Nephron (organoid): ENCODE measurements at regions not wholly inside any gene's neighbourhood (a gene's known extent, or its start where the extent isn't known, plus 50 kb on each side); places are given as distances from the start of the nearest gene placed in this dataset.

ENCODE experiments used
- H3K27ac Mint-ChIP-seq, 3 experiments: 2 replicates each; pipeline ENCODE4 v1.8.0; 2020; ENCODE audit warnings: mixed read lengths in 3 of 3, mild to moderate bottlenecking in 2 of 3, moderate library complexity in 1 of 3
- H3K27me3 Mint-ChIP-seq: 2 replicates; pipeline ENCODE4 v1.8.0; 2021; ENCODE audit warnings: low read depth, mild to moderate bottlenecking, moderate library complexity, mixed read lengths
- H3K36me3 Mint-ChIP-seq: 2 replicates; pipeline ENCODE4 v1.8.0; 2020; ENCODE audit warnings: low read depth, mixed read lengths
- H3K4me1 Mint-ChIP-seq: 2 replicates; pipeline ENCODE4 v1.8.0; 2020; ENCODE audit warnings: mixed read lengths
- H3K4me3 Mint-ChIP-seq, 3 experiments: 2 replicates each; pipeline ENCODE4 v1.8.0; 2020; ENCODE audit warnings: mild to moderate bottlenecking in 3 of 3, mixed read lengths in 3 of 3, moderate library complexity in 2 of 3
- H3K9me3 Mint-ChIP-seq: 2 replicates; pipeline ENCODE4 v1.8.0; 2020; ENCODE audit warnings: mixed read lengths
- TF ChIP-seq, protein P1 (sequence below), 3 experiments: fragments of 200-600 bp; sonication (generic); IDR thresholded peaks; one replicate each; pipeline ENCODE4 v1.5.0; 2021; ENCODE audit warnings: antibody characterized with exemption in 3 of 3; ENCODE audit not compliant: unreplicated experiment in 3 of 3

DNA sequence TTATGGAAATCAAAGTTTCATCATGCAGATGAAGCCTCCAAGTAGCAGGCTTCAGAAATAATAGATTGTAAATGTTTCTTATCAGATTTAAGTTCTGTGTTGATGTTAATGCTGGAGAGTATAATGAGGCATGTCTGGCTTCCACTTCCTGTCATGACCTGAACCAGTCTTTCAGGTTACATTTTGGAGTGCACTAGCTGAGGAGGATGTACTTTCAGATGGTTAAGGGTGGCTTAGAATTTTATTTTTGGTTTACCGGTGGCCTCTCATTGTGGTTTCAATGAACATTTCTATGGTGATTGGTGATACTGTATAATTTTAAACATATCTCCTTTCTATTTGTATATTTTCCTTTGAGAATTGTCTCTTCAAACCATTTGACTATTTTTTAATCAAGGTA, 890.4 kb downstream of the SH3BGRL start:
- no peak overlapping the region for H3K27ac Mint-ChIP-seq
- H3K9me3 Mint-ChIP-seq, result peaks cover 6% of the 10 kb centered on the region
- no peaks in the 10 kb centered on the region for H3K36me3 Mint-ChIP-seq
- no peak overlapping the region for H3K4me3 Mint-ChIP-seq
- TF ChIP-seq, protein P1, sequence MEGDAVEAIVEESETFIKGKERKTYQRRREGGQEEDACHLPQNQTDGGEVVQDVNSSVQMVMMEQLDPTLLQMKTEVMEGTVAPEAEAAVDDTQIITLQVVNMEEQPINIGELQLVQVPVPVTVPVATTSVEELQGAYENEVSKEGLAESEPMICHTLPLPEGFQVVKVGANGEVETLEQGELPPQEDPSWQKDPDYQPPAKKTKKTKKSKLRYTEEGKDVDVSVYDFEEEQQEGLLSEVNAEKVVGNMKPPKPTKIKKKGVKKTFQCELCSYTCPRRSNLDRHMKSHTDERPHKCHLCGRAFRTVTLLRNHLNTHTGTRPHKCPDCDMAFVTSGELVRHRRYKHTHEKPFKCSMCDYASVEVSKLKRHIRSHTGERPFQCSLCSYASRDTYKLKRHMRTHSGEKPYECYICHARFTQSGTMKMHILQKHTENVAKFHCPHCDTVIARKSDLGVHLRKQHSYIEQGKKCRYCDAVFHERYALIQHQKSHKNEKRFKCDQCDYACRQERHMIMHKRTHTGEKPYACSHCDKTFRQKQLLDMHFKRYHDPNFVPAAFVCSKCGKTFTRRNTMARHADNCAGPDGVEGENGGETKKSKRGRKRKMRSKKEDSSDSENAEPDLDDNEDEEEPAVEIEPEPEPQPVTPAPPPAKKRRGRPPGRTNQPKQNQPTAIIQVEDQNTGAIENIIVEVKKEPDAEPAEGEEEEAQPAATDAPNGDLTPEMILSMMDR (IDR thresholded peaks at IDR 0.05; ENCODE audit: unreplicated experiment in 3 of 3), result no peak
- H3K4me1 Mint-ChIP-seq, result no peaks in the 10 kb centered on the region
- no peaks in the 10 kb centered on the region for H3K27me3 Mint-ChIP-seq

DNA sequence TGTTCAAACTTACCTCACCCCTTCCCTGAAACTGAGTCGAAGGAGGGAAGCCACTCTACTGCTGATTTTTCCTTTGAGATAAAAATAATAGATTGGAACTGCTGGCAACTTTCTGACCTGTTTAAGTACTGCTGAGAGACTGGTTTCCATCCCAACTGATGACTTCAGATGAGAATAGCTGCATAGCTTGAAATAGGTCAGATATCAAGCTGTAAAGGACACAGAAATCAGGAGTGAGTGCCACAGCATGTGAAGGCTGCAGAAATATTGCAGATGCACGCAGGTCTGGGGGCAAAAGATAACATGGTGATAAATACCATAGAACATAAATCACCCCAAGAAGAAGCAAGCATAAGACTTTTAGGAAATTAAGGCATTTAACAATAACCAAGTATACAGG, 923.2 kb downstream of the SH3BGRL start:
- no peaks in the 10 kb centered on the region for H3K27me3 Mint-ChIP-seq
- no peaks in the 10 kb centered on the region for H3K9me3 Mint-ChIP-seq
- H3K4me1 Mint-ChIP-seq, result no peaks in the 10 kb centered on the region
- no peak overlapping the region for H3K27ac Mint-ChIP-seq
- H3K36me3 Mint-ChIP-seq, result no peaks in the 10 kb centered on the region
- no peak overlapping the region for H3K4me3 Mint-ChIP-seq
- TF ChIP-seq, protein P1 (IDR thresholded peaks at IDR 0.05; ENCODE audit: unreplicated experiment in 3 of 3), result no peak

DNA sequence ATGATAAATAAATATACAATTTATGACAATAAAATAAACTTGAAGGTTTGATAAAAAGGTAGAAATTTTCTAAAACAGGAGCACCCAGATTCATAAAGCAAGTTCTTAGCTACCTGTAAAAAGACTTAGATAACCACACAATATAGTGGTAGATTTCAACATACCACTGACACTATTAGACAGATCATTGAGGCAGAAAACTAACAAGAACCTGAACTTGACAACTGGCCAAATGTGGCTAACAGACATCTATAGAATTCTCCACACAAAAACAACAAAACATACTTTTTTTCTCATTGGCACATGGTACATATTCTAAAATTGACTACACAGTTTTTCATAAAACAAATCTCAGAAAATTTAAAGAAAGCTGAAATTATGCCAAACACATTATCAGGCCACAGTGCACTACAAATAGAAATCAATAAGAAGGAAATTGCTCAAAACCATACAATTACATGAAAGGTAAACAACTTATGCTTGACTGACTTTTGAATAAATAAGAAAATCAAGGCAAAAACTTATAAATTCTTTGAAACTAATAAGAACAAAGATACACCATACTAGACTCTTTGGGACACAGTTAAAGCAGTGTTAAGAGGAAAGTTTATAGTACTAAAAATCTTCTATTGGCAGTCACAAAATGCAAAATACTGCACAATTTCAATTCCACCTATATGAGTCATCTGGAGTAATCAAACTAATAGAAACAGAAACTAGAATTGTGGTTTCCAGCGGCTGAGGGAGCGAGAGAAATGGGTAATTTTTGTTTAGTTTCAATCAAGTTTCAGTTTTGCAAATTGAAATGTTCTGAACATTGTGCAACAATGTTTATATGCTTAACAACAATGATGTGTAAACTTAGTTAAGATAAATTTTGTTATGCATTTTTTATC, 925.6 kb downstream of the SH3BGRL start:
- TF ChIP-seq, protein P1 (IDR thresholded peaks at IDR 0.05; ENCODE audit: unreplicated experiment in 3 of 3), result no peak
- H3K27me3 Mint-ChIP-seq, result no peaks in the 10 kb centered on the region
- H3K36me3 Mint-ChIP-seq, result no peaks in the 10 kb centered on the region

DNA sequence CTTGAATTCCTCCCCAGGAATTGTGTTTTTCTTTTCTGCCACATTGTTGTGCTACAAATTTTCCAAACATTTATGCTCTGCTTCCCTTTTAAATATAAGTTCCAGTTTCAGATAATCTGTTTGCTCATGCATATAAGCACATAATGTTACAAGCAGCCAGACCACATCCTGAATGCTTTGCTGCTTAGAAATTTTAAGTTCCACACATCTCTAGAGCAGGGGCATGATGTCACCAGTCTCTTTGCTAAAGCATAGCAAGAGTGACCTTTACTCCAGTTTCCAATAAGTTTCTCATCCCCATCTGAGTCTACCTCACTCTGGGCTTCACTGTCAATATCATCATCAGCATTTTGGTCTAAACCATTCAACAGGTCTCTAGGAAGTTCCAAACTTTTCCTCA, 932.5 kb downstream of the SH3BGRL start:
- no peaks in the 10 kb centered on the region for H3K27me3 Mint-ChIP-seq
- H3K27ac Mint-ChIP-seq, result no peak overlapping the region
- no peaks in the 10 kb centered on the region for H3K4me1 Mint-ChIP-seq
- H3K4me3 Mint-ChIP-seq, result no peak overlapping the region
- TF ChIP-seq, protein P1 (IDR thresholded peaks at IDR 0.05; ENCODE audit: unreplicated experiment in 3 of 3), result no peak
- H3K36me3 Mint-ChIP-seq, result no peaks in the 10 kb centered on the region
- peaks cover 21% of the 10 kb centered on the region for H3K9me3 Mint-ChIP-seq

More for the DNA sequence above, 925.6 kb downstream of the SH3BGRL start:
- Mint-ChIP-seq H3K4me1 (no peaks in the 10 kb centered on the region), H3K4me3 (no peak overlapping the region), H3K9me3 (no peaks in the 10 kb centered on the region), H3K27ac (no peak overlapping the region)

DNA sequence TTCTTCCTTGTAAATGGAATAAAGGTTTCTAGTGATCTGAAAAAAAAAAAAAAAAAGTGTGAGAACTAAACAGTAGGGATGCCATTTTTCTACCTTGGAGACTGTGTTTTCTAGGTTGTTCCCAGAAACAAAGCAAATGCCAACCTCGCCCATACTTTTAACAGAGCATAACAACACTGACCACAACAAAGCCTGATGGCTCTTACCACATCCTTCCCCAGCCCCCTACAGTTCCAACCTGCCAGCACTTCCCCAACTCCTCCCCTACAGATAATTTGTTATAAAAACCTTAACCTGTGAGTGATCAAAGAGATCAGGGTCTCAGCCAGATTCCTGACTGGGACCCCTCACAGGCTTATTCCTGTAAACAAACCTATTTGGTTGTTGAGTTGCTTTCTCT, 940.0 kb downstream of the SH3BGRL start:
- H3K4me3 Mint-ChIP-seq, result no peak overlapping the region
- H3K27ac Mint-ChIP-seq, result no peak overlapping the region
- peaks cover 22% of the 10 kb centered on the region for H3K9me3 Mint-ChIP-seq
- H3K4me1 Mint-ChIP-seq, result no peaks in the 10 kb centered on the region
- no peaks in the 10 kb centered on the region for H3K27me3 Mint-ChIP-seq
- no peaks in the 10 kb centered on the region for H3K36me3 Mint-ChIP-seq
- TF ChIP-seq, protein P1 (IDR thresholded peaks at IDR 0.05; ENCODE audit: unreplicated experiment in 3 of 3), result no peak

DNA sequence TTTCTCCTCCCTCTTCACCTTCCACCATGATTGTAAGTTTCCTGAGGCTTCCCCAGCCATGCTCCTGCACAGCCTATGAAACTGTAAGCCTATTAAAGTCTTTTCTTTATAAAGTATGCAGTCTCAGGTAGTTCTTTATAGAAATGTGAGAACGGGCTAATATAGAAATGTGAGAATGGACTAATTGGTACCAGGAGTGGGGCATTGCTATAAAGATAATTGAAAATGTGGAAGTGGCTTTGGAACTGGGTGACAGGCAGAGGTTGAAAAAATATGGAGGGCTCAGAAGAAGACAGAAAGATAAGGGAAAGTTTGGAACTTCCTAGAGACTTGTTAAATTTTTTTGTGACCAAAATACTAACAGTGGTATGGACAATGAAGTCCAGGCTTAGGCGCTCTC, 959.3 kb downstream of the SH3BGRL start:
- no peaks in the 10 kb centered on the region for H3K4me1 Mint-ChIP-seq
- no peak overlapping the region for H3K4me3 Mint-ChIP-seq
- no peaks in the 10 kb centered on the region for H3K36me3 Mint-ChIP-seq
- no peaks in the 10 kb centered on the region for H3K27me3 Mint-ChIP-seq
- no peak overlapping the region for H3K27ac Mint-ChIP-seq
- TF ChIP-seq, protein P1 (IDR thresholded peaks at IDR 0.05; ENCODE audit: unreplicated experiment in 3 of 3), result no peak
- H3K9me3 Mint-ChIP-seq, result peaks cover 21% of the 10 kb centered on the region
